ENCODE measurements at regions not wholly inside any gene's neighbourhood (a gene's known extent, or its start where the extent isn't known, plus 50 kb on each side); places are given as distances from the start of the nearest gene placed in this dataset.

DNA sequence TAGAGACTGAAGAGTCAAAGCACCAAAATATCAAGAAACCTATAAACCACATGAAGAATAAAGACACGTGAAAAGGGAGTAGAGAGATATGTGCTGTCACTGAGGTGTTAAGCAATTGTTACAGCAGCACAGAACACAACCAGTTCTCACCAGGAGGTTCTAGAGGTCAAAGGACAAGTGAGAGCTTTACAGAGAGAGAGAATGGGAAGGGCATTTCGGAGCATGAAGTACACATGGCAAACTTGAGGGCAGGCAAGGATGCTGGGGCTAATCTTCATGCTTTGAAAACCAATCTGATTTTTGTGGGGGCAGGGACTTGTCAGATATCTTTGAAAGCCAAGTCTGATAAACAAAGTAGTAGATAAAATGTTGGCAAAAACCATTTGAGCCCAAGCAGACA is 142.3 kb upstream of the NRSN1 start:
- WGBS, 2 donors (ENCODE audit: low coverage in 1 of 2), result 16 to 54% methylated on average over 2 of the region's 2 CpGs
- TF ChIP-seq EP300 (IDR thresholded peaks at IDR 0.05; ENCODE audit: low read depth) (no peak), POLR2AphosphoS5 (IDR thresholded peaks at IDR 0.05) (no peak), POLR2A (IDR thresholded peaks at IDR 0.05) (no peak)
- TF ChIP-seq, protein P1, sequence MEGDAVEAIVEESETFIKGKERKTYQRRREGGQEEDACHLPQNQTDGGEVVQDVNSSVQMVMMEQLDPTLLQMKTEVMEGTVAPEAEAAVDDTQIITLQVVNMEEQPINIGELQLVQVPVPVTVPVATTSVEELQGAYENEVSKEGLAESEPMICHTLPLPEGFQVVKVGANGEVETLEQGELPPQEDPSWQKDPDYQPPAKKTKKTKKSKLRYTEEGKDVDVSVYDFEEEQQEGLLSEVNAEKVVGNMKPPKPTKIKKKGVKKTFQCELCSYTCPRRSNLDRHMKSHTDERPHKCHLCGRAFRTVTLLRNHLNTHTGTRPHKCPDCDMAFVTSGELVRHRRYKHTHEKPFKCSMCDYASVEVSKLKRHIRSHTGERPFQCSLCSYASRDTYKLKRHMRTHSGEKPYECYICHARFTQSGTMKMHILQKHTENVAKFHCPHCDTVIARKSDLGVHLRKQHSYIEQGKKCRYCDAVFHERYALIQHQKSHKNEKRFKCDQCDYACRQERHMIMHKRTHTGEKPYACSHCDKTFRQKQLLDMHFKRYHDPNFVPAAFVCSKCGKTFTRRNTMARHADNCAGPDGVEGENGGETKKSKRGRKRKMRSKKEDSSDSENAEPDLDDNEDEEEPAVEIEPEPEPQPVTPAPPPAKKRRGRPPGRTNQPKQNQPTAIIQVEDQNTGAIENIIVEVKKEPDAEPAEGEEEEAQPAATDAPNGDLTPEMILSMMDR (IDR thresholded peaks at IDR 0.05), result no peak
- H3K27me3 ChIP-seq, result no peaks in the 10 kb centered on the region
- no peaks in the 10 kb centered on the region for H3K9me3 ChIP-seq
- H3K27ac ChIP-seq, result no peak overlapping the region
- H3K4me1 ChIP-seq, result peaks cover 0 to 13% (median 2%) of the 10 kb centered on the region in 4 donors
- in situ Hi-C loops (cut with MboI; ENCODE audit: low pct_ligation_motif_present in 1 of 4, low pct_unique_long_range_greater_than_20kb in 1 of 4, low sequenced_read_pairs in 3 of 4) (no loop called here), intact Hi-C loops (cut with DNase I; ENCODE audit: low total_unique reads) (no loop called here)
- DNase-seq, result no peak
- no peaks in the 10 kb centered on the region for H3K36me3 ChIP-seq
- no peak overlapping the region for H3K4me3 ChIP-seq

DNA sequence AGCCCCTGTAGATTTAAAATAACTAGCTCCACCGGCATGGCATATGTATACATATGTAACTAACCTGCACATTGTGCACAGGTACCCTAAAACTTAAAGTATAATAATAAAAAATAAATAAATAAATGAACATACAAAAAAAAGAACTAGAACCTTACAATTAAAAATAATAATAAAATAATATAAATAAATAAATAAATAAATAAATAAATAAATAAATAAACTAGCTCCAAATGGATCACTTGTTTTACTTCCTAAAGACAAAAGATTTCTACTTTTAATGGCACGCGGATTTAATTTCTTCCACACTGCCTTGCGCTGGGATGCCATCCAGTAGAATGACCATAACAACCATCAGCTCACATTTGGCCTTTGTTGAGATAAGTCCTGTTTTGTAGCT is 141.0 kb upstream of the NRSN1 start:
- no peak for DNase-seq
- Histone ChIP-seq H3K9me3 (no peaks in the 10 kb centered on the region), H3K4me1 (peaks cover 0 to 13% (median 2%) of the 10 kb centered on the region in 4 donors), H3K27me3 (no peaks in the 10 kb centered on the region), H3K4me3 (no peak overlapping the region), H3K27ac (no peak overlapping the region), H3K36me3 (no peaks in the 10 kb centered on the region)
- in situ Hi-C loops (cut with MboI; ENCODE audit: low pct_ligation_motif_present in 1 of 4, low pct_unique_long_range_greater_than_20kb in 1 of 4, low sequenced_read_pairs in 3 of 4) (no loop called here), intact Hi-C loops (cut with DNase I; ENCODE audit: low total_unique reads) (no loop called here)
- TF ChIP-seq POLR2A (IDR thresholded peaks at IDR 0.05) (no peak), EP300 (IDR thresholded peaks at IDR 0.05; ENCODE audit: low read depth) (no peak), POLR2AphosphoS5 (IDR thresholded peaks at IDR 0.05) (no peak)
- TF ChIP-seq, protein P1 (IDR thresholded peaks at IDR 0.05), result no peak
- 84 to 96% methylated on average over 4 of the region's 4 CpGs for WGBS, 2 donors (ENCODE audit: low coverage in 1 of 2)

DNA sequence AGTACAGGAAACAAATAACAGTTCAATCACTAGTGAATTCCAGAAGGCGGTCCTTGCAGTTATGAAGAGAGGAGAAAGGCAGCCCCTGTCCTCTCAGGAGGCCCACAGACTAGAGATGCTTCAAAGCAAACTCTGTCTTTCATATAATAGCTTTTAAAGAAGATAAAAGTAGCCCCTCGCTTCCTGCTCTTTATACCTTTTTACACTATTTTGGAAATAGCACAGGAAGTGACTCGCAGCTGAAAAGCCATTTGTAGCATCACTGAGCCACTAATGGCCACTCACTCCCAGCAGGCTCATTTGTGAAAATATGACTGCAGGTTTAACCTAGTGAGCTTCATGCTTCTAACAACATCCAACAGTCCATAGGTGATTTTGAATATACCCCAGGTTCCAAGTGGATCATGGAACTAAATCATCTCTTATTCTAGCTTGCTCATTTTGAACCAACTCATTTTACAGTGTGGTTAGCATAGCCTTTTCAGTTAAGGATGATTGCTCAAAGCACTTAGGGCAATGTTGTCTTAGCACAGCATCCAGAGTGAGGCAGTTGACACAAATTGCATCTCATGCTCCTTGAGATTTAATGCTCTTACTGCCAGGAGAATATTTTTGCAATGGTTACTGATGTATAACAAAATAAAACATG is 136.0 kb upstream of the NRSN1 start:
- Histone ChIP-seq H3K27ac (no peak overlapping the region), H3K27me3 (no peaks in the 10 kb centered on the region), H3K9me3 (no peaks in the 10 kb centered on the region), H3K4me3 (no peak overlapping the region), H3K36me3 (no peaks in the 10 kb centered on the region), H3K4me1 (no peaks in the 10 kb centered on the region)
- 81 to 97% methylated on average over 3 of the region's 3 CpGs for WGBS, 2 donors (ENCODE audit: low coverage in 1 of 2)
- TF ChIP-seq POLR2A (IDR thresholded peaks at IDR 0.05) (no peak), POLR2AphosphoS5 (IDR thresholded peaks at IDR 0.05) (no peak), EP300 (IDR thresholded peaks at IDR 0.05; ENCODE audit: low read depth) (no peak)
- TF ChIP-seq, protein P1 (IDR thresholded peaks at IDR 0.05), result no peak
- intact Hi-C loops (cut with DNase I; ENCODE audit: low total_unique reads), result no loop called here
- in situ Hi-C loops (cut with MboI; ENCODE audit: low pct_ligation_motif_present in 1 of 4, low pct_unique_long_range_greater_than_20kb in 1 of 4, low sequenced_read_pairs in 3 of 4), result no loop called here
- no peak for DNase-seq

DNA sequence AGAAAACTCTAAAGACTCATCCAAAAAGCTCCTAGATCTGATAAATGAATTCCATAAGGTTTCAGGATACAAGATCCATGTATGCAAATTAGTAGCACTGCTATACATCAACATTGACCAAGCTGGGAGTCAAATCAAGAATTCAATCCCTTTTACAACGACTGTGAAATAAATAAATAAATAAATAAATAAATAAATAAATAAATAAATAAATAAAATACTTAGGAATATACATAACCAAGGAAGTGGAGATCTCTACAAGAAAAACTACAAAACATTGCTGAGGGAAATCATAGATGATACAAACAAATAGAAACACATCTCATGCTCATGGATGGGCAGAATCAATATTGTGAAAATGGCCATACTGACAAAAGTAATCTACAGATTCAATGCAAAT is 132.0 kb upstream of the NRSN1 start:
- H3K4me3 ChIP-seq, result no peak overlapping the region
- in situ Hi-C loops (cut with MboI; ENCODE audit: low pct_ligation_motif_present in 1 of 4, low pct_unique_long_range_greater_than_20kb in 1 of 4, low sequenced_read_pairs in 3 of 4), result no loop called here
- H3K4me1 ChIP-seq, result no peaks in the 10 kb centered on the region
- TF ChIP-seq, protein P1 (IDR thresholded peaks at IDR 0.05), result no peak
- TF ChIP-seq POLR2AphosphoS5 (IDR thresholded peaks at IDR 0.05), result no peak
- TF ChIP-seq POLR2A (IDR thresholded peaks at IDR 0.05), result no peak
- TF ChIP-seq EP300 (IDR thresholded peaks at IDR 0.05; ENCODE audit: low read depth), result no peak
- WGBS, 2 donors (ENCODE audit: low coverage in 1 of 2), result 67 to 79% methylated on average over 1 of the region's 1 CpG
- no peaks in the 10 kb centered on the region for H3K27me3 ChIP-seq
- DNase-seq, result no peak
- no peaks in the 10 kb centered on the region for H3K36me3 ChIP-seq
- no peaks in the 10 kb centered on the region for H3K9me3 ChIP-seq
- H3K27ac ChIP-seq, result no peak overlapping the region
- intact Hi-C loops (cut with DNase I; ENCODE audit: low total_unique reads), result no loop called here

Measured in transverse colon (tissue), 4 donors.